Gastrocnemius medialis (tissue), 4 donors: ENCODE measurements at regions not wholly inside any gene's neighbourhood (a gene's known extent, or its start where the extent isn't known, plus 50 kb on each side); places are given as distances from the start of the nearest gene placed in this dataset.

ENCODE experiments used
- POLR2A ChIP-seq, 2 donors: fragments of 450-650 bp; IDR thresholded peaks; one replicate each; pipeline ENCODE4 v1.6.1; 2017; ENCODE audit warnings: antibody characterized with exemption in 2 of 2, mild to moderate bottlenecking in 2 of 2, moderate library complexity in 2 of 2
- TF ChIP-seq, protein P1 (sequence below), 5 experiments: fragments of 450-650 bp in 3 of 5; fragments of 200-600 bp in 2 of 5; sonication (generic) in 2 of 5; IDR thresholded peaks in 4 of 5; conservative IDR thresholded peaks in 1 of 5; 1 replicate in 4 of 5; 2 replicates in 1 of 5; pipeline ENCODE4 v1.5.1; 2016 to 2019; ENCODE audit warnings: antibody characterized with exemption in 5 of 5, mild to moderate bottlenecking in 3 of 5, moderate library complexity in 3 of 5

DNA sequence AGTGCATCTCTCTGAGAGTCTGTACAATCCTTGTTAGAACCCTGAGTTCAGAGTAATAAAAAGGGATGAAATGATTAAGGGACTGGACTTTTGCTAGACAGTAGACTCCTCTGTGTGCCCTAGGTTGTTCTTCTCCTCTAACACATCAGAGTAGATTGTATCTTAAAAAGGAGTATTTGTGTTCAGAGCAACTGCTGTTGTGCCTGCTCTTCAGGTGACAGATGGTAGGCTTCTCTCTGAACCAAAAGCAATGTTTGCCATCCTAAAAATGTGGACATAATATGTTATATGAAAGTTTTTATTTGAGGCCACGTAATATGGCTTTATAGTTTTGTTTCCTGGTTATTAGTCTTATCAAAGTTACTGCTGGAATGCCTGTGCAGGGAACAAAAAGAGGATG lies 588.6 kb upstream of the FAT1 start:
- no peak for TF ChIP-seq POLR2A (IDR thresholded peaks at IDR 0.05)
- TF ChIP-seq, protein P1, sequence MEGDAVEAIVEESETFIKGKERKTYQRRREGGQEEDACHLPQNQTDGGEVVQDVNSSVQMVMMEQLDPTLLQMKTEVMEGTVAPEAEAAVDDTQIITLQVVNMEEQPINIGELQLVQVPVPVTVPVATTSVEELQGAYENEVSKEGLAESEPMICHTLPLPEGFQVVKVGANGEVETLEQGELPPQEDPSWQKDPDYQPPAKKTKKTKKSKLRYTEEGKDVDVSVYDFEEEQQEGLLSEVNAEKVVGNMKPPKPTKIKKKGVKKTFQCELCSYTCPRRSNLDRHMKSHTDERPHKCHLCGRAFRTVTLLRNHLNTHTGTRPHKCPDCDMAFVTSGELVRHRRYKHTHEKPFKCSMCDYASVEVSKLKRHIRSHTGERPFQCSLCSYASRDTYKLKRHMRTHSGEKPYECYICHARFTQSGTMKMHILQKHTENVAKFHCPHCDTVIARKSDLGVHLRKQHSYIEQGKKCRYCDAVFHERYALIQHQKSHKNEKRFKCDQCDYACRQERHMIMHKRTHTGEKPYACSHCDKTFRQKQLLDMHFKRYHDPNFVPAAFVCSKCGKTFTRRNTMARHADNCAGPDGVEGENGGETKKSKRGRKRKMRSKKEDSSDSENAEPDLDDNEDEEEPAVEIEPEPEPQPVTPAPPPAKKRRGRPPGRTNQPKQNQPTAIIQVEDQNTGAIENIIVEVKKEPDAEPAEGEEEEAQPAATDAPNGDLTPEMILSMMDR (IDR thresholded peaks at IDR 0.05 in 4 of 5, conservative IDR thresholded peaks at IDR 0.05 in 1 of 5): no peak
